Keratinocyte (primary cell): ENCODE measurements at regions not wholly inside any gene's neighbourhood (a gene's known extent, or its start where the extent isn't known, plus 50 kb on each side); places are given as distances from the start of the nearest gene placed in this dataset.

Experiments
- DNase-seq: peaks from one replicate; pipeline ENCODE4 v3.0.0-alpha.2; 2011; ENCODE audit warnings: low read depth, missing footprints, low spot score
- FAIRE-seq: peaks from 2 replicates; lab custom pipeline; 2011; peaks lifted over from hg19 to GRCh38; lab: Jason Lieb, UNC
- H2AFZ ChIP-seq: 2 replicates; pipeline ENCODE4 v1.6.0; 2012; ENCODE audit warnings: low read length, control low read depth, inconsistent platforms; ENCODE audit not compliant: control insufficient read depth
- H3K27ac ChIP-seq: 2 replicates; pipeline ENCODE4 v1.5.1; 2011; ENCODE audit warnings: low read length; ENCODE audit not compliant: control insufficient read depth, insufficient read depth
- H3K27me3 ChIP-seq: 3 replicates; pipeline ENCODE4 v1.6.0; 2011; ENCODE audit warnings: low read length; ENCODE audit not compliant: control insufficient read depth, insufficient read depth; ENCODE audit errors: extremely low read depth
- H3K36me3 ChIP-seq, 2 experiments: 2 replicates in 1 of 2; 3 replicates in 1 of 2; pipeline ENCODE4 v1.5.1; 2011; ENCODE audit warnings: low read length in 2 of 2, mild to moderate bottlenecking in 1 of 2; ENCODE audit not compliant: control insufficient read depth in 2 of 2, insufficient read depth in 2 of 2; ENCODE audit errors: extremely low read depth in 1 of 2
- H3K4me1 ChIP-seq: 3 replicates; pipeline ENCODE4 v1.5.1; 2011; ENCODE audit warnings: low read length; ENCODE audit not compliant: control insufficient read depth, insufficient read depth; ENCODE audit errors: extremely low read depth
- H3K4me2 ChIP-seq: 3 replicates; pipeline ENCODE4 v1.6.0; 2011; ENCODE audit warnings: low read depth, low read length; ENCODE audit not compliant: control insufficient read depth, insufficient read depth; ENCODE audit errors: extremely low read depth
- H3K4me3 ChIP-seq, 3 experiments: fragments of 200-600 bp in 1 of 3; sonication (generic) in 1 of 3; 2 replicates in 2 of 3; 3 replicates in 1 of 3; pipeline ENCODE4 v1.5.1; 2011 to 2016; ENCODE audit warnings: low read length in 3 of 3, mild to moderate bottlenecking in 3 of 3, control low read depth in 2 of 3, inconsistent platforms in 1 of 3, low read depth in 1 of 3, mixed read lengths in 1 of 3, mixed run types in 1 of 3, moderate library complexity in 1 of 3; ENCODE audit not compliant: control insufficient read depth in 2 of 3, insufficient read depth in 2 of 3; ENCODE audit errors: extremely low read depth in 1 of 3
- H3K79me2 ChIP-seq: 2 replicates; pipeline ENCODE4 v1.6.0; 2012; ENCODE audit warnings: low read length; ENCODE audit not compliant: control insufficient read depth, insufficient read depth
- H3K9ac ChIP-seq: 3 replicates; pipeline ENCODE4 v1.6.0; 2011; ENCODE audit warnings: low read length; ENCODE audit not compliant: control insufficient read depth, insufficient read depth; ENCODE audit errors: extremely low read depth
- H3K9me1 ChIP-seq: 3 replicates; pipeline ENCODE4 v1.6.0; 2011; ENCODE audit warnings: low read length; ENCODE audit not compliant: control insufficient read depth, insufficient read depth; ENCODE audit errors: extremely low read depth
- H3K9me3 ChIP-seq: 2 replicates; pipeline ENCODE4 v1.5.1; 2012; ENCODE audit warnings: low read depth, low read length; ENCODE audit not compliant: control insufficient read depth
- H4K20me1 ChIP-seq: 3 replicates; pipeline ENCODE4 v1.6.0; 2011; ENCODE audit warnings: low read length; ENCODE audit not compliant: control insufficient read depth, insufficient read depth; ENCODE audit errors: extremely low read depth
- EZH2 ChIP-seq: IDR thresholded peaks from one replicate; pipeline ENCODE4 v1.6.1; 2012; ENCODE audit warnings: inconsistent platforms, mild to moderate bottlenecking, low read length, moderate library complexity
- dilution Hi-C: fragments of 300-500 bp; cut with MboI; formaldehyde crosslinking; loops from one replicate; pipeline ENCODE4 v1.7.0; 2020; ENCODE audit warnings: low sequenced_read_pairs; ENCODE audit not compliant: extremely low pct_ligation_motif_present
- TF ChIP-seq, protein P1 (sequence below), 3 experiments: IDR thresholded peaks in 1 of 3; conservative IDR thresholded peaks in 1 of 3; optimal IDR thresholded peaks in 1 of 3; 2 replicates in 2 of 3; 3 replicates in 1 of 3; pipeline versions ENCODE3 to v1.5.1; 2011; ENCODE audit warnings: low read length in 3 of 3, mild to moderate bottlenecking in 3 of 3, moderate library complexity in 2 of 3, control low read depth in 1 of 3, inconsistent platforms in 1 of 3; ENCODE audit not compliant: insufficient read depth in 2 of 3; ENCODE audit errors: extremely low read depth in 1 of 3

DNA sequence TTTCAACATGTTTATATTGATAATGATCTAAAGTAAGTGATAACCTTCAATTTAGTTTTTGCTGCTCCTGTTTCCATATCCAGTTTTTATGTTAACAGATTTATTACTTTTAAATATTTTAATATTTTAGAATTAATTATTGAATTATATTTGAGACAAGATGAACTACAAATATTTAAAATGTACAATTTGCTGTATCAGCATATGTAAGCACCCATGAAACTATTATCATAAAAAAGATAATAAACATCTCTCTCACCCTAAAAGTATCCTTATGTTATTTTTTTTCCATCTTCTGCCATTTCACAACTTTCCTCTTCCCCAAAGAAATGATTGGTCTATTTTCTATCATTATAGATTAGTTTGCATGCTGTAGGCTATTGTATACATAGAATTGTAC is 1426.6 kb upstream of the PRR20A start:
- no peaks in the 10 kb centered on the region for H3K4me1 ChIP-seq
- H2AFZ ChIP-seq, result no peak overlapping the region
- FAIRE-seq (no peak), DNase-seq (no peak)
- H4K20me1 ChIP-seq, result no peaks in the 10 kb centered on the region
- H3K9me3 ChIP-seq, result no peaks in the 10 kb centered on the region
- no peak overlapping the region for H3K4me3 ChIP-seq
- no peak overlapping the region for H3K27ac ChIP-seq
- no peak for TF ChIP-seq EZH2
- TF ChIP-seq, protein P1, sequence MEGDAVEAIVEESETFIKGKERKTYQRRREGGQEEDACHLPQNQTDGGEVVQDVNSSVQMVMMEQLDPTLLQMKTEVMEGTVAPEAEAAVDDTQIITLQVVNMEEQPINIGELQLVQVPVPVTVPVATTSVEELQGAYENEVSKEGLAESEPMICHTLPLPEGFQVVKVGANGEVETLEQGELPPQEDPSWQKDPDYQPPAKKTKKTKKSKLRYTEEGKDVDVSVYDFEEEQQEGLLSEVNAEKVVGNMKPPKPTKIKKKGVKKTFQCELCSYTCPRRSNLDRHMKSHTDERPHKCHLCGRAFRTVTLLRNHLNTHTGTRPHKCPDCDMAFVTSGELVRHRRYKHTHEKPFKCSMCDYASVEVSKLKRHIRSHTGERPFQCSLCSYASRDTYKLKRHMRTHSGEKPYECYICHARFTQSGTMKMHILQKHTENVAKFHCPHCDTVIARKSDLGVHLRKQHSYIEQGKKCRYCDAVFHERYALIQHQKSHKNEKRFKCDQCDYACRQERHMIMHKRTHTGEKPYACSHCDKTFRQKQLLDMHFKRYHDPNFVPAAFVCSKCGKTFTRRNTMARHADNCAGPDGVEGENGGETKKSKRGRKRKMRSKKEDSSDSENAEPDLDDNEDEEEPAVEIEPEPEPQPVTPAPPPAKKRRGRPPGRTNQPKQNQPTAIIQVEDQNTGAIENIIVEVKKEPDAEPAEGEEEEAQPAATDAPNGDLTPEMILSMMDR (optimal IDR thresholded peaks at IDR 0.05 in 1 of 3, IDR thresholded peaks at IDR 0.05 in 1 of 3, conservative IDR thresholded peaks at IDR 0.05 in 1 of 3; ENCODE audit: extremely low read depth in 1 of 3, insufficient read depth in 2 of 3, low read length in 3 of 3), result no peak
- H3K27me3 ChIP-seq, result no peaks in the 10 kb centered on the region
- no peaks in the 10 kb centered on the region for H3K36me3 ChIP-seq
- no peak overlapping the region for H3K4me2 ChIP-seq
- dilution Hi-C loops, result no loop called here
- no peaks in the 10 kb centered on the region for H3K79me2 ChIP-seq
- H3K9me1 ChIP-seq, result no peaks in the 10 kb centered on the region
- no peak overlapping the region for H3K9ac ChIP-seq

DNA sequence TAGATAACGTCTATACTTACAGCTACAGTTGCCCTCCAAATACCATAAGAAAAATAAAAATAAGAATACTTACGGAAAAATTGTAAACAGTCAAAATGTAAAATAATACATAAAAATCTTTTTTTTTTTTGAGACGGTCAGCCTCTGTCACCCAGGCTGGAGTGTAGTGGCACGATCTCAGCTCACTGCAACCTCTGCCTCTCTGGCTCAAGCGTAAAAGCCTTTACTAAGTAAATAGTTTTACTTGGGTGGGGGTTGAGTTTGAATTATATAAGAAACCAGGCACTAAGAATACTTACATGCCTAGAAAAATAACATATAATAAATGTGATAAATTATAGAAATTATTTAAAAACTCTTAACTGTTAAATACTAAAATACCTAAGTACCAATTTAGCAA is 1413.0 kb upstream of the PRR20A start:
- no peak for FAIRE-seq
- dilution Hi-C loops, result no loop called here
- Histone ChIP-seq H3K9me3 (no peaks in the 10 kb centered on the region), H3K9ac (no peak overlapping the region), H3K79me2 (no peaks in the 10 kb centered on the region), H3K4me1 (no peaks in the 10 kb centered on the region), H3K27ac (no peak overlapping the region), H3K27me3 (no peaks in the 10 kb centered on the region), H3K4me2 (no peak overlapping the region), H3K9me1 (no peaks in the 10 kb centered on the region), H3K36me3 (no peaks in the 10 kb centered on the region), H3K4me3 (no peak overlapping the region), H4K20me1 (no peaks in the 10 kb centered on the region), H2AFZ (no peak overlapping the region)
- DNase-seq, result no peak
- TF ChIP-seq EZH2, result no peak
- TF ChIP-seq, protein P1 (optimal IDR thresholded peaks at IDR 0.05 in 1 of 3, IDR thresholded peaks at IDR 0.05 in 1 of 3, conservative IDR thresholded peaks at IDR 0.05 in 1 of 3; ENCODE audit: extremely low read depth in 1 of 3, insufficient read depth in 2 of 3, low read length in 3 of 3), result no peak
